ENCODE measurements at regions not wholly inside any gene's neighbourhood (a gene's known extent, or its start where the extent isn't known, plus 50 kb on each side); places are given as distances from the start of the nearest gene placed in this dataset.

DNA sequence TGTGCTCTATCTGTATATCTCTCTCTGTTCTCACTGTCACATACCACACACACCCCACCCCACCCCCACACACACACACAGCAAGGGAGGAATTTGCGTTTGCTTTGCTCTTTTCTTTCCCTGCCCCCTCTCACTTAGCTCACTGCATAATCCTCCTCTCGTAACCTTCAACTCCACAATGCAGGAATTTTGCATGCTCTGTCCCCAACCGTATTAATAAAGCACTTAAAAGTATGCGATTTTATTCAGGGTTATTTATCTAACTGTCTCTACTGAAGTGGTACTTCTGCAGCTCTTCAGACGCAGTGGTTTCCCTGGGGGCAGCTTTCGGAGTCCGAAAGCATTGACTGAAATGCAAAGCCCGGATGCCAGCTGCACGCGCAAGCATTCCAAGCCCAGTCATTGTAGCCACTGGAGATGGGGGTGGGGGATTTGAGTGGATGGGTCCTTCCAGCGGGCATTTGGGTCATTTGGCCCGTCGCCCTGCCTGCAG is 105.4 kb upstream of the RBFOX1 start:
- DNase-seq (ENCODE audit: insufficient read length) (no peak), FAIRE-seq (no peak)
- TF ChIP-seq TAF1 (IDR thresholded peaks at IDR 0.05; ENCODE audit: borderline replicate concordance, low read depth, low read length) (no peak), POLR2A (IDR thresholded peaks at IDR 0.05; ENCODE audit: low read depth, low read length) (no peak)

DNA sequence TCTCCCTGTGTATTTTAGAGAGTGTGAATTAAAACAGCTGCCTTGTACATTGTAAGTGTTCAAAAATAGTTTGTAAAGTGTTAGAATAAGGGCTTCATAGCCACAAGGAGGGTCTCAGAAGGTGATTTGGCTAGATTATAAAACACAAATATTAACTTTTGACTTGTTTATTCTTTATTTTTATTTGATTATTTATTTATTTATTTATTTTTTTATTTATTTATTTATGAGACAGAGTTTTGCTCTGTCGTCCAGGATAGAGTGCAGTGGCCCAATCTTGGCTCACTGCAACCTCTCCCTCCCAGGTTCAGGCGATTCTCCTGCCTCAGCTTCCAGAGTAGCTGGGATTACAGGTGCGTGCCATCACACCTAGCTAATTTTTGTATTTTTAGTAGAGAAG is 111.5 kb upstream of the RBFOX1 start:
- FAIRE-seq: no peak
- DNase-seq (ENCODE audit: insufficient read length): no peak
- TF ChIP-seq POLR2A (IDR thresholded peaks at IDR 0.05; ENCODE audit: low read depth, low read length) (no peak), POLR2AphosphoS5 (IDR thresholded peaks at IDR 0.05; ENCODE audit: low read depth, low read length) (no peak), TAF1 (IDR thresholded peaks at IDR 0.05; ENCODE audit: borderline replicate concordance, low read depth, low read length) (no peak)

DNA sequence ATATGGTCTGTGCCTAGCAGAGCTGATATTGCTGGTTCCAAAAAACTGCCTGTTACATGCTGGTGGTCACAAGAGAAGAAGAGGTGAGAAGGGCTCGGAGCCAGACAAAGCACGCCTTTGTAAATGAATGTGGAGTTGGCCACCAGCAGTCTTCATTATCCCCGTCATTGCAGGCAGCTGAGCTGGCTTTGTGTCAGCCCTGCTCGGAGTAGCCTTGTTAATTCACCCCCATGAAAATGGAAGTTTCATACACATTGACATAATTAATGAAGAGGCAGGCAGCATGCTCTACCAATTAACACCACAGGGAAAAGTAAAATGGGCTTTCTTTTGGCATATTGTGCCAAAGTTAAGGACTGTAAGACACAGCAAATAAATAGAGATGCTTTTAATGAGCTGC is 113.7 kb upstream of the RBFOX1 start:
- no peak for FAIRE-seq

DNA sequence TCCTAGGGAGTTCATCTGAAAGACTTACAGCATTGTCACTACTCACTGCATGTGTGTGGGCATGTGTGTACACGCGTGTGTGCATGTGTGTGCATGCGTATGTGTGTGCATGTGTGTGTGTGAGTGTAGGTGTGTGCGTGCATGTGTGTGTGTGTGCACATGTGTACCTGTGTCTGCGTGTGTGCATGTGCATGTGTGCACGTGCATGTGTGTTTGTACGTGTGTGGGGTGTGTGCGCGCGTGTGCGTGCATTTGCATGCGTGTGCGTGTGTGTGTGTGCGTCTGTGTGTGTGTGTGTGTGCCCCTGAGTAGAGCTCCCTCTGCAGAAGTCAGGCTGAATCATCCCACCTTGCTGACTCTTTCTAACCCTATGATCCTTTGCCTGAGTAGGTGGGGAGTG is 114.8 kb upstream of the RBFOX1 start:
- DNase-seq (ENCODE audit: insufficient read length) (no peak), FAIRE-seq (no peak)
- TF ChIP-seq TAF1 (IDR thresholded peaks at IDR 0.05; ENCODE audit: borderline replicate concordance, low read depth, low read length) (no peak), POLR2A (IDR thresholded peaks at IDR 0.05; ENCODE audit: low read depth, low read length) (no peak), POLR2AphosphoS5 (IDR thresholded peaks at IDR 0.05; ENCODE audit: low read depth, low read length) (no peak)

More for the DNA sequence above, 113.7 kb upstream of the RBFOX1 start:
- no peak for DNase-seq (ENCODE audit: insufficient read length)
- TF ChIP-seq TAF1 (IDR thresholded peaks at IDR 0.05; ENCODE audit: borderline replicate concordance, low read depth, low read length) (no peak), POLR2AphosphoS5 (IDR thresholded peaks at IDR 0.05; ENCODE audit: low read depth, low read length) (no peak), POLR2A (IDR thresholded peaks at IDR 0.05; ENCODE audit: low read depth, low read length) (no peak)

DNA sequence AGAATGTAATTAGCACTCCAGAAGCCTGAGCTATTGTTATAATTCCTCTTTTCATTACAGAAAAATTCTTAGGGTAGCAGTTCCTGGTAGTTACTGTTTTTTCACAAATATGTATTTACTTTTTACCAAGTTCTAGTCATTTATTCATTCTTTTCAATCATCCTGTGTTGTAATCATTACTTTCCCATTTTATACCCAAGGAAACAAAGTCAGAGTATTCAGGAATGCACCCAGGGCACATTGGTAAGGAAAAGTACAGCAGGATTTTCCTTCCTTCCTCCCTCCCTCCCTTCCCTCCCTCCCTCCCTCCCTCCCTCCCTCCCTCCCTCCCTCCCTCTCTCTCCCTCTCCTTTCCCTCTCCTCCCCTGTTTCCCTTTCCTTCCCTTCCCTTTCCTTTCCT is 115.9 kb upstream of the RBFOX1 start:
- FAIRE-seq (no peak), DNase-seq (ENCODE audit: insufficient read length) (no peak)
- TF ChIP-seq POLR2A (IDR thresholded peaks at IDR 0.05; ENCODE audit: low read depth, low read length) (no peak), POLR2AphosphoS5 (IDR thresholded peaks at IDR 0.05; ENCODE audit: low read depth, low read length) (no peak), TAF1 (IDR thresholded peaks at IDR 0.05; ENCODE audit: borderline replicate concordance, low read depth, low read length) (no peak)

- FAIRE-seq: no peak
- no peak for TF ChIP-seq POLR2AphosphoS5 (IDR thresholded peaks at IDR 0.05; ENCODE audit: low read depth, low read length)
- no peak for TF ChIP-seq POLR2A (IDR thresholded peaks at IDR 0.05; ENCODE audit: low read depth, low read length)
- DNase-seq (ENCODE audit: insufficient read length): no peak
Measured at GRCh38 chr16:7211781-7212180, 120.9 kb upstream of the RBFOX1 start.

GRCh38 chr16:7209598-7209997 is 123.0 kb upstream of the RBFOX1 start:
- no peak for FAIRE-seq
- TF ChIP-seq POLR2AphosphoS5 (IDR thresholded peaks at IDR 0.05; ENCODE audit: low read depth, low read length): no peak
- no peak for TF ChIP-seq POLR2A (IDR thresholded peaks at IDR 0.05; ENCODE audit: low read depth, low read length)
- no peak for TF ChIP-seq TAF1 (IDR thresholded peaks at IDR 0.05; ENCODE audit: borderline replicate concordance, low read depth, low read length)
- no peak for DNase-seq (ENCODE audit: insufficient read length)

GRCh38 chr16:7206469-7206868 is 126.2 kb upstream of the RBFOX1 start:
- no peak for FAIRE-seq
- TF ChIP-seq POLR2A (IDR thresholded peaks at IDR 0.05; ENCODE audit: low read depth, low read length) (no peak), POLR2AphosphoS5 (IDR thresholded peaks at IDR 0.05; ENCODE audit: low read depth, low read length) (no peak), TAF1 (IDR thresholded peaks at IDR 0.05; ENCODE audit: borderline replicate concordance, low read depth, low read length) (no peak)

DNA sequence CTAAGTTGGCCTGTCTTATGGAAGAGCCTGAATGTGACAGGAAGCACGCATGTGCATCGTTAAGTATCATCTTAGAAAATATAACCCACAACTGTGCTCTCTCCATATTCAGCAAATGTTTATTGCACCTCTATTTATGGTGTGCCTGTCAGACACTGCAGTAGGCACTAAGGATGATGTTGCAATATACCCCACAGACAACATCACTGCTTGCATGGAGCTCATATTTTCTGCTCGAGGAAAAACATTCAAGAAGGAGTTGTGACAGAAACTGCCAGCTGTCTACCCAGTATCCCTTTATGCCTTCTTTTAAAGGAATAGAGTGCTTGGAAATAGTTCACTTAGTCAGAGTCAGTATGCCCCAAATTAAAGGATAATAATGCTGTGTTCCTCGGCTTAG is 132.3 kb upstream of the RBFOX1 start:
- no peak for FAIRE-seq
- DNase-seq (ENCODE audit: insufficient read length): no peak
- no peak for TF ChIP-seq POLR2AphosphoS5 (IDR thresholded peaks at IDR 0.05; ENCODE audit: low read depth, low read length)
- TF ChIP-seq POLR2A (IDR thresholded peaks at IDR 0.05; ENCODE audit: low read depth, low read length): no peak
- no peak for TF ChIP-seq TAF1 (IDR thresholded peaks at IDR 0.05; ENCODE audit: borderline replicate concordance, low read depth, low read length)

More at GRCh38 chr16:7206469-7206868, 126.2 kb upstream of the RBFOX1 start:
- no peak for DNase-seq (ENCODE audit: insufficient read length)

- no peak for DNase-seq (ENCODE audit: insufficient read length)
- FAIRE-seq: no peak
- TF ChIP-seq TAF1 (IDR thresholded peaks at IDR 0.05; ENCODE audit: borderline replicate concordance, low read depth, low read length) (no peak), POLR2A (IDR thresholded peaks at IDR 0.05; ENCODE audit: low read depth, low read length) (no peak), POLR2AphosphoS5 (IDR thresholded peaks at IDR 0.05; ENCODE audit: low read depth, low read length) (no peak)
Measured at GRCh38 chr16:7185689-7186088, 147.0 kb upstream of the RBFOX1 start.

DNA sequence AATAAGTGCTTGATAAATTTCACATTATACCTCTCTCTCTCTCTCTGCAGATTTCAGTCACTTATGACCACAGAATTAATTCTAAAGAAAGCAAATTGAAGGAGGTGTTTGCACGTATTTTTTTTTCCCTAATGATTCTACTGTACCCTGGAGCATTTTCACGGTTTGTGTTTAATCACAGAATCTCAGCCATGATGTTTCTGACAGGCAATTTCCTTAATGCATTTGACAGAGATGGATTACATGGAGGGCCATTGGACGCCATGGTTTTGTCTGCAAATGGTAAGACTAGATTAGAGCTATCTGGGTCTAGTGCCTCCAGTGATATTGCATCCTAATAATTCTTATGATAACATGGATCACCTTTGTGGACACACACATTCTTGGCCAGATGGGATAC is 147.5 kb upstream of the RBFOX1 start:
- TF ChIP-seq POLR2A (IDR thresholded peaks at IDR 0.05; ENCODE audit: low read depth, low read length) (no peak), TAF1 (IDR thresholded peaks at IDR 0.05; ENCODE audit: borderline replicate concordance, low read depth, low read length) (no peak), POLR2AphosphoS5 (IDR thresholded peaks at IDR 0.05; ENCODE audit: low read depth, low read length) (no peak)
- no peak for DNase-seq (ENCODE audit: insufficient read length)
- no peak for FAIRE-seq

DNA sequence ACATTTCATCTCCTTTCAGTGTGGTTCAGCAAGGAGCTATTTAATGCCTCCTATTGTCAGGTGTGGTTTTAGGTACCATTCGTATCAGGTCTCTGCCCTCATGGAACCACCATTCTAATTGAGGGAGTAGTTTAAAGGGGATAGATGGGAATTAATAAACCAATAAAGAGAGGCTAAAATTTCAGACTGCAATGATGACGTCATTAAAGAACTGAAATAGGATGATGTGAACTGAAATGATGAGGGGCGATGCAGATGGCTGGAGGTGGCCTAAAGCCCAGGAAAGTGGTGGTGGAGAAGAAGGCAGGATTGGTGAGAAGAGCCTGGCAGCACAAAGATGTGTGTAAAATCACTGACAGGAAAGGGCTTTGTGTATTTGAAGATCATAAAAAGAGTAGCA is 148.9 kb upstream of the RBFOX1 start:
- FAIRE-seq: no peak
- no peak for TF ChIP-seq POLR2AphosphoS5 (IDR thresholded peaks at IDR 0.05; ENCODE audit: low read depth, low read length)
- TF ChIP-seq POLR2A (IDR thresholded peaks at IDR 0.05; ENCODE audit: low read depth, low read length): no peak
- TF ChIP-seq TAF1 (IDR thresholded peaks at IDR 0.05; ENCODE audit: borderline replicate concordance, low read depth, low read length): no peak

More for the DNA sequence above, 148.9 kb upstream of the RBFOX1 start:
- DNase-seq (ENCODE audit: insufficient read length): no peak

Data from GM12892 (cell line).